SK-N-SH (cell line): ENCODE measurements at regions not wholly inside any gene's neighbourhood (a gene's known extent, or its start where the extent isn't known, plus 50 kb on each side); places are given as distances from the start of the nearest gene placed in this dataset.

Experiments used
- CTCF ChIA-PET: fragments of 300-600, 350-600 bp; formaldehyde crosslinking; extraction: SDS; loops from one replicate; lab custom pipeline; 2021; lab: Yijun Ruan, JAX
- POLR2A ChIA-PET: fragments of 350-600 bp; sonication (Branson Sonifier 250); formaldehyde crosslinking; extraction: SDS; loops from one replicate; lab custom pipeline; 2020; ENCODE audit warnings: antibody characterized with exemption, inconsistent platforms; lab: Yijun Ruan, JAX
- DNase-seq: peaks from one replicate; pipeline ENCODE4 v3.0.0; 2012
- H2AFZ ChIP-seq: fragments of 200-600 bp; sonication (generic); 2 replicates; pipeline ENCODE4 v1.8.1; 2016; ENCODE audit warnings: antibody characterized with exemption, mild to moderate bottlenecking, low read depth
- H3F3A ChIP-seq: fragments of 200-600 bp; sonication (generic); replicated peaks from 2 replicates; pipeline ENCODE3; 2016; ENCODE audit warnings: antibody characterized with exemption, mild to moderate bottlenecking; ENCODE audit not compliant: insufficient read depth
- H3K27ac ChIP-seq, 2 experiments: fragments of 200-500 bp in 1 of 2; fragments of 200-600 bp in 1 of 2; sonication (Bioruptor generic) in 1 of 2; sonication (generic), shearing (Covaris generic) in 1 of 2; 2 replicates each; pipeline versions ENCODE4 v1.5.1 to v1.6.1; 2014 to 2016; ENCODE audit warnings: low read depth in 2 of 2, inconsistent platforms in 1 of 2, low read length in 1 of 2, mild to moderate bottlenecking in 1 of 2, mixed read lengths in 1 of 2
- H3K27me3 ChIP-seq: fragments of 200-600 bp; sonication (generic), shearing (Covaris generic); 2 replicates; pipeline ENCODE4 v1.6.1; 2016; ENCODE audit warnings: mixed run types; ENCODE audit not compliant: insufficient read depth
- H3K36me3 ChIP-seq, 2 experiments: fragments of 200-500 bp in 1 of 2; fragments of 200-600 bp in 1 of 2; sonication (Bioruptor generic) in 1 of 2; sonication (generic) in 1 of 2; replicated peaks in 1 of 2; 2 replicates each; pipeline versions ENCODE3 to v1.5.1; 2014 to 2016; ENCODE audit warnings: low read length in 1 of 2, mild to moderate bottlenecking in 1 of 2; ENCODE audit not compliant: insufficient read depth in 2 of 2, control insufficient read depth in 1 of 2
- H3K4me1 ChIP-seq, 2 experiments: fragments of 200-500 bp in 1 of 2; fragments of 200-600 bp in 1 of 2; sonication (Bioruptor generic) in 1 of 2; sonication (generic), shearing (Covaris generic) in 1 of 2; 2 replicates each; pipeline versions ENCODE4 v1.5.1 to v1.6.1; 2014 to 2016; ENCODE audit warnings: low read depth in 1 of 2, low read length in 1 of 2, mixed run types in 1 of 2; ENCODE audit not compliant: insufficient read depth in 2 of 2, control insufficient read depth in 1 of 2
- H3K4me2 ChIP-seq: fragments of 200-600 bp; sonication (generic), shearing (Covaris generic); 2 replicates; pipeline ENCODE4 v1.6.1; 2017; ENCODE audit warnings: mixed run types
- H3K4me3 ChIP-seq, 2 experiments: fragments of 200-500 bp in 1 of 2; fragments of 200-600 bp in 1 of 2; sonication (Bioruptor generic) in 1 of 2; sonication (generic), shearing (Covaris generic) in 1 of 2; 2 replicates each; pipeline versions ENCODE4 v1.5.1 to v1.8.1; 2014 to 2016; ENCODE audit warnings: low read depth in 2 of 2, inconsistent platforms in 1 of 2, low read length in 1 of 2, mild to moderate bottlenecking in 1 of 2, mixed read lengths in 1 of 2, moderate library complexity in 1 of 2
- H3K79me2 ChIP-seq: fragments of 200-600 bp; sonication (generic); 2 replicates; pipeline ENCODE4 v1.8.1; 2017; ENCODE audit warnings: mild to moderate bottlenecking; ENCODE audit not compliant: insufficient read depth
- H3K9ac ChIP-seq: fragments of 200-600 bp; sonication (generic); 2 replicates; pipeline ENCODE4 v1.6.1; 2017; ENCODE audit warnings: mixed run types
- H3K9me2 ChIP-seq: fragments of 200-600 bp; sonication (generic); 2 replicates; pipeline ENCODE4 v1.6.1; 2017; ENCODE audit warnings: mixed run types
- H3K9me3 ChIP-seq: fragments of 200-600 bp; sonication (generic); 2 replicates; pipeline ENCODE4 v1.6.1; 2017; ENCODE audit warnings: mixed run types, mild to moderate bottlenecking, moderate library complexity
- H4K20me1 ChIP-seq: fragments of 200-600 bp; sonication (generic); 2 replicates; pipeline ENCODE4 v1.6.1; 2017; ENCODE audit warnings: mild to moderate bottlenecking, mixed run types; ENCODE audit not compliant: insufficient read depth
- ELF1 ChIP-seq: IDR thresholded peaks from 2 replicates; pipeline ENCODE4 v1.4.0; 2012
- EP300 ChIP-seq, 2 experiments: IDR thresholded peaks; 2 replicates each; pipeline versions ENCODE4 v1.4.0 to v1.6.1; 2012; ENCODE audit warnings: borderline replicate concordance in 1 of 2, low read depth in 1 of 2, low read length in 1 of 2
- FOSL2 ChIP-seq: IDR thresholded peaks from 2 replicates; pipeline ENCODE4 v1.4.0; 2012; ENCODE audit warnings: low read depth, mild to moderate bottlenecking, moderate library complexity, borderline replicate concordance
- FOXJ3 ChIP-seq: sonication (generic); formaldehyde crosslinking; IDR thresholded peaks from 2 replicates; pipeline ENCODE4 v1.5.1; 2020; ENCODE audit warnings: mild to moderate bottlenecking, missing genetic modification reagents
- FOXM1 ChIP-seq: IDR thresholded peaks from 2 replicates; pipeline ENCODE4 v1.4.0; 2012; ENCODE audit warnings: low read depth, mild to moderate bottlenecking
- GABPA ChIP-seq: IDR thresholded peaks from 2 replicates; pipeline ENCODE4 v1.4.0; 2012; ENCODE audit warnings: low read depth, mild to moderate bottlenecking
- GATA2 ChIP-seq: sonication (generic); formaldehyde crosslinking; IDR thresholded peaks from 2 replicates; pipeline ENCODE4 v1.5.0; 2020; ENCODE audit warnings: mild to moderate bottlenecking, missing genetic modification reagents
- MXI1 ChIP-seq: IDR thresholded peaks from 2 replicates; pipeline ENCODE4 v1.6.1; 2012; ENCODE audit warnings: mild to moderate bottlenecking, low read depth, low read length, improper control_type of control experiment
- NFIC ChIP-seq: IDR thresholded peaks from 2 replicates; pipeline ENCODE4 v1.4.0; 2012; ENCODE audit warnings: borderline replicate concordance
- NRF1 ChIP-seq: IDR thresholded peaks from 2 replicates; pipeline ENCODE4 v1.6.1; 2012; ENCODE audit warnings: low read depth, mild to moderate bottlenecking, low read length
- POLR2AphosphoS5 ChIP-seq: IDR thresholded peaks from 2 replicates; pipeline ENCODE4 v1.6.1; 2012; ENCODE audit warnings: low read depth, low read length
- REST ChIP-seq: IDR thresholded peaks from 2 replicates; pipeline ENCODE4 v1.6.1; 2012; ENCODE audit warnings: mild to moderate bottlenecking, low read depth, low read length, moderate library complexity
- USF1 ChIP-seq: IDR thresholded peaks from 2 replicates; pipeline ENCODE4 v1.4.0; 2012; ENCODE audit warnings: low read depth, borderline replicate concordance
- ZBTB33 ChIP-seq: IDR thresholded peaks from 2 replicates; pipeline ENCODE4 v1.4.0; 2012; ENCODE audit warnings: low read depth, borderline replicate concordance
- WGBS: methylation state at CpG from one replicate; pipeline ENCODE4 v1.1.6; 2017; ENCODE audit warnings: low lambda C conversion rate; 5-methylcytosine and 5-hydroxymethylcytosine counted together

- no peaks in the 10 kb centered on the region for H3F3A ChIP-seq
- TF ChIP-seq USF1 (no peak), GATA2 (CRISPR knock-in tag) (no peak), NRF1 (no peak), FOSL2 (no peak), REST (no peak), FOXM1 (no peak), NFIC (no peak), FOXJ3 (CRISPR knock-in tag) (no peak), GABPA (no peak), EP300 (IDR thresholded peaks at IDR 0.05; ENCODE audit: borderline replicate concordance in 1 of 2, low read depth in 1 of 2, low read length in 1 of 2) (no peak), ZBTB33 (no peak), POLR2AphosphoS5 (no peak), ELF1 (no peak), MXI1 (no peak)
- TF ChIP-seq, all 33 proteins: peak for 0
- Histone ChIP-seq H3K9ac (no peak overlapping the region), H3K36me3 (no peaks in the 10 kb centered on the region), H3K4me3 (no peak overlapping the region), H4K20me1 (no peaks in the 10 kb centered on the region), H3K27me3 (no peaks in the 10 kb centered on the region), H3K9me3 (no peaks in the 10 kb centered on the region), H3K4me1 (no peaks in the 10 kb centered on the region), H3K9me2 (no peaks in the 10 kb centered on the region), H2AFZ (no peak overlapping the region), H3K27ac (no peak overlapping the region), H3K4me2 (no peak overlapping the region), H3K79me2 (no peaks in the 10 kb centered on the region)
- no peak for DNase-seq
- ChIA-PET CTCF (no interaction called here), POLR2A (no interaction called here)
- WGBS = 19% methylated on average over 4 of the region's 4 CpGs
Measured at GRCh38 chr9:120117081-120117480, 462.9 kb downstream of the CDK5RAP2 start.
